GM12891 (cell line): ENCODE measurements at regions not wholly inside any gene's neighbourhood (a gene's known extent, or its start where the extent isn't known, plus 50 kb on each side); places are given as distances from the start of the nearest gene placed in this dataset.
A peak's percentile ranks its signal among the peaks of the same experiment; 100 is the strongest.
"Not testable (repeated sequence)": the region's sequence is repeated elsewhere in the genome, so short reads cannot be mapped to it uniquely, and the experiment has no call there.

Source experiments
- DNase-seq: peaks from one replicate; pipeline ENCODE4 v3.0.0; 2011; ENCODE audit warnings: low spot score; ENCODE audit not compliant: insufficient read length
- FAIRE-seq: peaks from 2 replicates; lab custom pipeline; 2011; peaks lifted over from hg19 to GRCh38; lab: Jason Lieb, UNC
- PAX5 ChIP-seq: IDR thresholded peaks from 2 replicates; pipeline ENCODE4 v1.6.1; 2011; ENCODE audit warnings: low read length, moderate library complexity, mild to moderate bottlenecking; ENCODE audit not compliant: insufficient read depth, severe bottlenecking
- POLR2A ChIP-seq: IDR thresholded peaks from 2 replicates; pipeline ENCODE4 v1.6.1; 2011; ENCODE audit warnings: low read depth, low read length, control low read depth
- POLR2AphosphoS5 ChIP-seq: IDR thresholded peaks from 2 replicates; pipeline ENCODE4 v1.6.1; 2011; ENCODE audit warnings: low read depth, low read length, control low read depth
- POU2F2 ChIP-seq: IDR thresholded peaks from 2 replicates; pipeline ENCODE4 v1.6.1; 2011; ENCODE audit warnings: low read depth, mild to moderate bottlenecking, control low read depth, low read length, moderate library complexity
- SPI1 ChIP-seq: IDR thresholded peaks from 2 replicates; pipeline ENCODE4 v1.6.1; 2011; ENCODE audit warnings: low read depth, low read length, control low read depth
- TAF1 ChIP-seq: IDR thresholded peaks from 2 replicates; pipeline ENCODE4 v1.6.1; 2011; ENCODE audit warnings: low read depth, low read length, control low read depth

DNA sequence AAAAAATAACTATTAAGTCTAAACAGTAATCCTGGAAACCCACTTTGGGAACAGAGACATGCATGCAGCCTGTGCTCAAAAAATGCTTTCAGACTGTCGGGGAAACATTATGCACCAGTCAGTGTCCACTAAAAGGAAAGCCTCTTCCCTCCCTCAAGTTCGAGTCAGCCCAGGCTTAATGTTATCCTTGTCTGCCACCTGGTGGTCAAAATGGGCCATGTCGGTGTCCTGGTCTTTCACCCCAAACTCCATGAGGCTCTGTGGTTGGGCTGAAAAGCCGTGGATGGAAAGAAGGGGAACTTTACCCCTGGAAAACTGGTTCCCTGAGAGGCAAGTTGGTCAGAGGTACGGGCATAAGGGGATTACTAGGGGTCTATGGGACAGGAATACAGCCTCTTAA, 88.4 kb upstream of the ZNF492 start:
- TF ChIP-seq POU2F2 (no peak), TAF1 (no peak), POLR2AphosphoS5 (no peak), POLR2A (no peak), PAX5 (no peak), SPI1 (no peak)
- FAIRE-seq (no peak), DNase-seq (peak; percentile 28)

GRCh38 chr19:22533761-22534160, 100.4 kb upstream of the ZNF492 start:
- FAIRE-seq, result no peak
- DNase-seq, result no peak

DNA sequence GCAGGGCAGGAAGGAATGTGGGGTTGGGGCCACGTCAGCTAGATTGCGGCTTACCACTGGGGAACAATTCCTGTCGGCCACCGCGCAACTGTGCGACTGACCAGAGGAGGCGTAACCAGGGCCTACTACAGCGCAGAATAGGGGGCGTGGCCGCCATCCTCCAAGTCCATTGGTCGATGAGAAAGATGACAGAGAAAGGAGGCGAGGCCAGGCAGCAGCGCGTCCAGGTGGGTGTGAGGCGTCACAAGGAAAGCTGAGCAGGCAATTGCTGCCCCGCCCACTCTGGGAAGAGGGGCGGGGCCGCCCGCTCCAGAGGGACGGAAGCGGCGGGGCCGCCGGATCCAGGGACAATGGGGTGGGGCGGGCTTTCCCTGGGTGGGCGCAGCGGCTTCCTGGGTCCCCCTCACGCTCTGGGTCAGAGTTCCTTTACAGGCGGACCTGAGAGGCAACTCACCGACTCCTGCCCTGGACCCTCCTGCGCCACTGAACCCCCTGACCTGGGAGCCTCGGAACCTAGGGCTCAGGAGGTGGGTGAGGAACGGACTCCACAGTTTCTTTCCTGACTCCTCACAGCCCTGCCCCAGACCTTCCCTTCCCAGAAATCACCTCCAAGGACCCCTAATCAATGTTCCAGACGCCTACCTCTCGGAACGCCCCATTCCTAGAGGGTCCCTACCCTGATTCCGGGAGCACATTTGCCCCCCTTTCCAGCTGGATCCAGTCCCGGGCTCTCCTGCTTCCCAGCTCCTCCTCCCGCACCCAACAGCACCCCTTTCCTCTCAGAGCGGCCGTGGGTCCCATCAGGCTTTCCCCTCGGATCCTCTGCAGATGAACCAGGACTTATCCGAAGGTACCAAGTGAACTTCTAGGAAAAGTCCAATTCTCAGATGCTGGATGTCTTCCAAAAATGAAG, 101.5 kb upstream of the ZNF492 start:
- DNase-seq, result no peak
- no peak for FAIRE-seq
- no peak for TF ChIP-seq POU2F2
- no peak for TF ChIP-seq SPI1
- TF ChIP-seq POLR2A, result no peak
- TF ChIP-seq POLR2AphosphoS5, result no peak
- TF ChIP-seq TAF1, result no peak
- TF ChIP-seq PAX5, result no peak

More at GRCh38 chr19:22533761-22534160, 100.4 kb upstream of the ZNF492 start:
- TF ChIP-seq TAF1, result no peak
- TF ChIP-seq POU2F2, result no peak
- TF ChIP-seq POLR2A, result no peak
- no peak for TF ChIP-seq PAX5
- TF ChIP-seq POLR2AphosphoS5, result no peak
- TF ChIP-seq SPI1, result no peak

- TF ChIP-seq POLR2A (no peak), TAF1 (no peak), SPI1 (no peak), PAX5 (no peak), POLR2AphosphoS5 (no peak)
- no peak for DNase-seq
- FAIRE-seq, result no peak
These were observed 104.1 kb upstream of the ZNF492 start for GRCh38 chr19:22530042-22530441.

GRCh38 chr19:22528956-22529355, 105.2 kb upstream of the ZNF492 start:
- TF ChIP-seq SPI1 (no peak), TAF1 (no peak)
- DNase-seq, result no peak
- FAIRE-seq, result no peak

GRCh38 chr19:22527554-22527953, 105.4 kb upstream of the ZNF98 start:
- no peak for FAIRE-seq
- TF ChIP-seq POU2F2 (no peak), SPI1 (no peak), POLR2AphosphoS5 (no peak), PAX5 (no peak), POLR2A (no peak), TAF1 (no peak)
- DNase-seq, result no peak

GRCh38 chr19:22526661-22527272, 104.6 kb upstream of the ZNF98 start:
- DNase-seq (no peak), FAIRE-seq (no peak)
- TF ChIP-seq PAX5, result no peak
- no peak for TF ChIP-seq SPI1
- TF ChIP-seq POLR2A, result no peak
- no peak for TF ChIP-seq TAF1
- TF ChIP-seq POU2F2, result no peak
- no peak for TF ChIP-seq POLR2AphosphoS5

GRCh38 chr19:22523940-22524339, 101.8 kb upstream of the ZNF98 start:
- TF ChIP-seq PAX5, result no peak
- TF ChIP-seq TAF1, result no peak
- no peak for TF ChIP-seq POU2F2
- TF ChIP-seq POLR2AphosphoS5, result no peak
- no peak for TF ChIP-seq SPI1
- TF ChIP-seq POLR2A, result no peak
- no peak for DNase-seq
- no peak for FAIRE-seq

DNA sequence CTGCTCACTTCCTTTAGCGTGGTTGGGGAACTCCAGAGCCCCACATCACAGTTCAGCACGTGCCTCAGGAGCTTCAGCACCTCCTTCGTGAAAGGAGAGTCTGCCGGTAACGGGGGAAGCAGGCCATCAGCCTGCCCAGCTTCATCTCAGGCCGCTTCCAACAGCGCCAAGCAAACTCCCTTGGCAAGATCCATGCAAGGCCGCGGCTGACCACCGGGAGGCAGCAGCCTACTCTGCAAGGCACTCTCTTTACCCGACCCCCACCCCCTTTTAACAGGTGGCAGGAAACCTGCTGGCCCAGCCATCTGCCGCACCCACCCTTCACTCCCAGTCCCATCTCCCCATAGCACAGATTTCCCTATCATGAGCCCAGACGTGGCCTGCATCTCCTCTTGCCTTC, 97.4 kb upstream of the ZNF98 start:
- not testable (repeated sequence) for DNase-seq, FAIRE-seq

DNA sequence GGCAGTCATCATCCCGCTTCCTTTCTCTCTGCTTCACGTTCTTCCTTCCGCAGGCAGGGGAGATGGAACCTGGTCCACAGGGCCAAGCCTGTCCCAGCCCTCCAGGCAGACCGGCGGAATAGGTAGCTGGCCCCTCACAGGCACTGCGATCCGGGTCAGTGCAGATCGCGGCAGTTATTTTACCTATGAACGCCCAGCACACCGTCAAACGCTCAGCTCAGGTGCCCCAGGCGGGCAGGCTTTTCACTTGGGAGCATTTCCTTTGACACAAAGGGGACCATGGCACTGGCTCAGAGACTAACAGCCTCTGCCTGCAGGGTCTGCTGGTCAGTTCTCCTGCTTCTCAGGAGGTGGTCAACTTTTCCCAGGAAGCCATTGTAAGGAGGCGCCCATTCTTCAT, 97.0 kb upstream of the ZNF98 start:
- TF ChIP-seq POLR2AphosphoS5 (no peak), PAX5 (no peak), POLR2A (no peak), POU2F2 (no peak), SPI1 (no peak), TAF1 (no peak)
- FAIRE-seq (no peak), DNase-seq (no peak)
